ENCODE measurements at regions not wholly inside any gene's neighbourhood (a gene's known extent, or its start where the extent isn't known, plus 50 kb on each side); places are given as distances from the start of the nearest gene placed in this dataset.

DNA sequence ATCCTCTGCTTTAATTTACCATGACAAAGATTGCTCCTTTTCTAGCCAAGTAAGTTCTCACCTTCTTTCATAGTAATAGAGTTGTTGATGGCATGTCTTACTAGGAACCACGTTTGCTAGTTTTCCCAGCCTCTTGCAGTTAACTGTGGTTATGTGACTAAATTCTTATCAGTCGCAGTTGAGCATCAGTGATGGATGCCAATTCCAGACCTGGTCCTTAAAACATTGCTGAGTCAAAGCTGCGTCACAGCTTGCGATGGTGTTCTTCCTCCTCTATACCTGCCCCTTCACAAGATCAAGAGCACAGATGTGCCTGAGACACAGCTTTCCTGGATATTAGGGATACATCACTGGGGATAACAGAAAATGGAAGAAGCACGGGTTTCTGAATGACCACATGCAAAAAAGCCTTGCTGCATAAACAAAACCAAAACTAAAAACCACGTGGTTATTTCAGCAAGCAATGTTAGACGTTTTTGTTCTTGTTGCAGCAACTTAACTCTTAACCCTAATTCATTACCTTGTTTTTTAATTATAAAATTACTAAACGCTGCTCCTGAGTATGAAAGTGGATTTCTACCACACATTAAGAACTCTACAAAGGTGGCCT is 97.6 kb upstream of the DACH1 start:
- DNase-seq (ENCODE audit: low spot score) = no peak

DNA sequence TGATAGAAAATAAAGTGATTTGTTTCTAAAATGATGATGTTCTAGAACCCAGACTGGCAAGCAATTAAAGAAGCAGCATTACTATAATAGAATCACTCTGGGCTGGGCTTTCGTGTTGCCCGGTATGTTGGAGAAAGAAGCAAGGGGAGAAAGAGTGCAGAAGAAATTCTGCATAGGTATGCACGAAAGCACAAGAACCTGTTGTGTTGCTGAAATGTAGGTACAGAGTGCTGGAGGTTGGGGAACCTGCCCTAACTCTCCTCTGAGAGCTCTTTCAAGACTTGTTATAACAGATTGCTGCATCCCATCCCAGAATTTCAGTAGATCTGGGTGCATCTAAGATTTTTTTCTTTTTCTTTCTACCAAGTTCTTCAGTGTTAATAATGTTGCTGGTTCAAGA is 95.7 kb upstream of the DACH1 start:
- DNase-seq (ENCODE audit: low spot score) = no peak

DNA sequence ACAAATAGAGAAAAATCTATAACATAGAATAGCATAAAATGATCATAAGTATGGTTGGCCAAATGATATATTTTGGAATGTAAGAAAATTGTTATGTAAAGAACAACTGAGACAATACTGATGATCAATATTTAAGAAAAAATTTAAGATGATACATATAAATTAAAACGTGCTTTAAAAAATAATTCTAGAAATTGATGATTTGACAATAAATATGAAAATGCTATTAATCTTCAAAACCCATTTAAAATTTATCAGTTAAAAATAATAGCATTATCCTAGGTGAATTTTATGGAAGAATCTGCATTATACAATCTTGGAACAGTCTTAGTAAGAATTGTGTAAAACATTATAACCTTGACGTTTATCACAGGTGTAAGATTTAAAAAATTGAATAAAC is 95.1 kb upstream of the DACH1 start:
- DNase-seq (ENCODE audit: low spot score) = no peak

DNA sequence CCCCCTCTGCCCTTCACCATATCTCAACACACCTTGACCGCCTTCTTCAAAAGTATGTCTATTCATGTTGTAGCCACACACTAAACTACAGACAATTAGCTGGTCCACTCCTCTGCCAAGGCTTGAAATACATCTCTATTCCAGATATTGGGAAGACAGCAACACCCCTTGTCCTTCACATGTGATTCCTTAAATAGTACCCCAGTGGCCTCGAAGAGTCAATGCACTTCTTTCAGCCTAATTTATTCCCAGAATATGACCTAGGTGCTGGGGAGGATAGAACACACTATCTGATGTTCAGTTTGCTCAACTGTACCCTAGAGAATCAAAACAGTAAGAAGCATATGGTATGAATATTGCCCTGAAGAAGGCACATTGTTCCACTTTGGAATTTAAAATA is 82.4 kb upstream of the DACH1 start:
- no peak for DNase-seq (ENCODE audit: low spot score)

DNA sequence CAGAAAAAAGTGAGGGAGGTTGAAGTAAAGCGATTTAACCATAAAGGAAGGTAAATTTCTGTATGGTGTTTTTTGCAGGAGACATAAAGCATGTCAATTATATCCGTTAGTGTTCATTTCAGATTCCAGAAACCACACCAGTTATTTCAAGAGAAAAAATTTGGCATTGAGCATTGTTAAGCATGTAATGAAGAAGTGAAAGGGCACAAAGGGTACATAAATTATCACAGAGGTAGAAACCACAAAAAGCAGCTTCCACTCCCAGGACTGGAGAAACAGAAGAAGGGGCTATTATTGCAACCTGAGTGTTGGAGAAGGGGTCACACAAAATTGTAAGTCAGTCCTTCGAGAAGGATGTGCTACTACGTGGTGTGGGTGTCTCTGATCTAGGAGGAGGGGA is 72.2 kb upstream of the DACH1 start:
- no peak for DNase-seq (ENCODE audit: low spot score)

DNA sequence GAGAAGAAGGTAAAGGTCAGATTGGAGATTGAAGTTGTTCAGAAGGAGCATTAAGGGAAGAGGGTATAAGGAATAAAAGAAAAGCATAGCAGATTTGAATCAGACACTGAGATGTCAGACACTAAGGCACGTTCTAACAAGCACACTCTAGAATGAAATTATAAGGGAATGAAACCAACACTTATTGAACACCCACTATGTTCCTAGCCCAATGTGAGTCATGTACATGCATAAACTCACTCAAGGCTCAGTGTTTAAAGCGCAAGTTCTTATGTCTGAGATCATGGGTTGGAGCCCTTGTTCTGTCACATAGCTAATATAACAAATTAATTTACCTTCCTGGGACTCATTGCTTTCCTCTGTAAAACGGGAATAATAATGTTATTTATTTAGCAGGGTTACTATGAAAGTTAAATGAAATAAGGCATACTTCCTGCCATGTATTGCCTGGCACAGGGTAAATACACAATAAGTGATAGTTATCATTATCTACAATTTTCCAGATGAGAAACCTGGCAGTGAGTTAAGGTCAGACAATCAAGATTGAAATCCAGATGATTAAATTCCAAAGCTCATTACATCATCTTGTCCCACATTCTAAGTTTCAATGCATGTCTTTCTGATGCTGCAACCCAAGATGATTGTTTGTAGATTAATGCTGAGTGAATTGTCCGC is 68.3 kb upstream of the DACH1 start:
- no peak for DNase-seq (ENCODE audit: low spot score)

DNA sequence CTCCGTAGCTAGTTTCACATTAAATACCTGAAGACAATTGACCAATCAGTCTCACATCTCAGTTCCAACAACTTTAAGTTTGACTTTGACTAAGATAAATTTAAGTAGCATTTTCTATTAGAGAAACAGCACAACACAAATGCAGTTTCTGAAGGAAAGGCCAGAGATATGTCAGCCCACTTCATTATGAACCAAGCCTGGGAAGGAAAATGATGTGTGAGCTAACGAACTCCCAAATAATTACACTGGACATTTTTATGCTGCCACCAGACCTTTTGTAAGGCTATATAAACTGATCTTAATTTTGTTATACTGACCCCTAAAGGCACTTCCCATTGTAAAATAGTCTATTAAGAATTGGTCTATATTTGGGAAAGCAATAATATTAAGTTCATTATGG is 57.9 kb upstream of the DACH1 start:
- no peak for DNase-seq (ENCODE audit: low spot score)

DNA sequence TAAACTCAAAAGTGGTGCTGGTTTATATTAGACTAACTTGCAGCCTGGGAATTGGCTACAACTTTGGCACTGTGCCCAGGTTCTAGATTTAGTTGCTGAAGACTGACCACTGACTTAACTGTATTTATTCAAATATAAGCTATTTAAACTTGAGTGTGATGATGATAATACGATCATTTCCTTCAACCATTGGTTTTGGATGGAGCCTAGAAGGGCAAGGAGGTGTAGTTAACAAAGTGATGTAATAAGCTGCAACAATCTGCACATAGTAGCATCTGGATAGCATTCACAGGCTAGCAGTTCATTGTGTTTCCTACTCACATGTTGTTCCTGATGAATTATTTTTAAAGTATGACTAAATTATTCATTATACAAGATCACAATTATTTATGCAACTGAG is 55.2 kb upstream of the DACH1 start:
- no peak for DNase-seq (ENCODE audit: low spot score)
